HT1080 (cell line): ENCODE measurements at regions not wholly inside any gene's neighbourhood (a gene's known extent, or its start where the extent isn't known, plus 50 kb on each side); places are given as distances from the start of the nearest gene placed in this dataset. TPM values are rescaled to one million over a fixed set of nuclear protein-coding genes. Genes with fewer than 3 reads are reported as not detected.

Experiments used
- small RNA-seq: library from RNA; depleted of rRNA; stranded (forward); fragments of <200 nt; gene quantifications from one replicate; pipeline ENCODE3, GENCODE V24; 2014

Small RNAs in the stretch of these regions (small RNA-seq; reads per million reads assigned to genes)
- gene RNU1-141P, result not detected
